ENCODE measurements at regions not wholly inside any gene's neighbourhood (a gene's known extent, or its start where the extent isn't known, plus 50 kb on each side); places are given as distances from the start of the nearest gene placed in this dataset.

- TF ChIP-seq CTCF (conservative IDR thresholded peaks at IDR 0.05 in 1 of 2, IDR thresholded peaks at IDR 0.05 in 1 of 2; ENCODE audit: low read depth in 1 of 2, low read length in 2 of 2), result no peak
- no peak for TF ChIP-seq EZH2 (IDR thresholded peaks at IDR 0.05; ENCODE audit: low read length, missing control alignments)
Measured at GRCh38 chr4:33923469-33923868, 2320.8 kb downstream of the ARAP2 start.

Data from fibroblast of lung (primary cell).